ENCODE measurements at regions not wholly inside any gene's neighbourhood (a gene's known extent, or its start where the extent isn't known, plus 50 kb on each side); places are given as distances from the start of the nearest gene placed in this dataset.

DNA sequence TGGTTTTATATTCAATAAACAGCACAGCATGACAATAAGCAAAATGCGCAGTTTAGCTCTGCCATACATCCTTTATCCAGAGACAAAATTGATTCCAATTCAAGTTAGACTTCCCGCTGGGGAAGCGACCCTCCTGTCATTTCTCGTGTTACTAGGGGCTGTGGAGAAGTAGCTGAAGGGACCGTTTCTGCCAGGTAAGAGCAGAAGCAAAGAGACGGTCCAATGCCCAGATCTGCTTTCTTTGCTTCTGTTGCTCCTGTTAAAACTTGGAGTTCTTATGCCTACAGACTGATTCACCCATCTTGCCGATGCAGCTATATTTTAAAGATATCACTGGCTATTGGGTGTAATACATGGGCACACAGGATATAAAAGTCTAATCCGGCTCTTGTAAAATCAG, 156.8 kb upstream of the AVPR1A start:
- no peak for ATAC-seq
- H3K4me1 ChIP-seq = peaks cover 0 to 29% (median 0%) of the 10 kb centered on the region in 12 donors
- H3K9me3 ChIP-seq = peaks cover 0 to 17% (median 10%) of the 10 kb centered on the region in 12 donors
- WGBS, 4 donors = 81 to 85% (median 84%) methylated on average over 8 of the region's 8 CpGs
- intact Hi-C loops (cut with DNase I) = loop anchor here in 1 of 10 donors (10.0 kb wide), 1 partner anchor 153 kb away; the partner anchor contains the start of gene AVPR1A
- TF ChIP-seq POLR2A (IDR thresholded peaks at IDR 0.05) = no peak
- TF ChIP-seq, protein P1, sequence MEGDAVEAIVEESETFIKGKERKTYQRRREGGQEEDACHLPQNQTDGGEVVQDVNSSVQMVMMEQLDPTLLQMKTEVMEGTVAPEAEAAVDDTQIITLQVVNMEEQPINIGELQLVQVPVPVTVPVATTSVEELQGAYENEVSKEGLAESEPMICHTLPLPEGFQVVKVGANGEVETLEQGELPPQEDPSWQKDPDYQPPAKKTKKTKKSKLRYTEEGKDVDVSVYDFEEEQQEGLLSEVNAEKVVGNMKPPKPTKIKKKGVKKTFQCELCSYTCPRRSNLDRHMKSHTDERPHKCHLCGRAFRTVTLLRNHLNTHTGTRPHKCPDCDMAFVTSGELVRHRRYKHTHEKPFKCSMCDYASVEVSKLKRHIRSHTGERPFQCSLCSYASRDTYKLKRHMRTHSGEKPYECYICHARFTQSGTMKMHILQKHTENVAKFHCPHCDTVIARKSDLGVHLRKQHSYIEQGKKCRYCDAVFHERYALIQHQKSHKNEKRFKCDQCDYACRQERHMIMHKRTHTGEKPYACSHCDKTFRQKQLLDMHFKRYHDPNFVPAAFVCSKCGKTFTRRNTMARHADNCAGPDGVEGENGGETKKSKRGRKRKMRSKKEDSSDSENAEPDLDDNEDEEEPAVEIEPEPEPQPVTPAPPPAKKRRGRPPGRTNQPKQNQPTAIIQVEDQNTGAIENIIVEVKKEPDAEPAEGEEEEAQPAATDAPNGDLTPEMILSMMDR (IDR thresholded peaks at IDR 0.05) = no peak
- no peak overlapping the region for H3K27ac ChIP-seq
- H3K27me3 ChIP-seq = no peaks in the 10 kb centered on the region
- no peak for DNase-seq
- H3K4me3 ChIP-seq = no peak overlapping the region
- no peaks in the 10 kb centered on the region for H3K36me3 ChIP-seq

- WGBS, 4 donors = 71 to 82% (median 78%) methylated on average over 14 of the region's 14 CpGs
- Histone ChIP-seq H3K4me1 (peaks cover 0 to 29% (median 0%) of the 10 kb centered on the region in 12 donors), H3K27me3 (no peaks in the 10 kb centered on the region), H3K9me3 (peaks cover 0 to 16% (median 10%) of the 10 kb centered on the region in 12 donors), H3K36me3 (no peaks in the 10 kb centered on the region), H3K4me3 (no peak overlapping the region), H3K27ac (peak overlapping the region in 7 of 12 donors; percentile 5 to 57 (median 33))
- ATAC-seq (peak in 2 of 4 donors; percentile 67 to 68), DNase-seq (peak in 1 of 5 donors; percentile 23)
- intact Hi-C loops (cut with DNase I) = loop anchor here in 1 of 10 donors (10.0 kb wide), 1 partner anchor 151 kb away; the partner anchor contains the start of gene AVPR1A
- no peak for TF ChIP-seq POLR2A (IDR thresholded peaks at IDR 0.05)
- TF ChIP-seq, protein P1 (IDR thresholded peaks at IDR 0.05) = no peak
Measured at GRCh38 chr12:63305901-63306875, 155.2 kb upstream of the AVPR1A start.

DNA sequence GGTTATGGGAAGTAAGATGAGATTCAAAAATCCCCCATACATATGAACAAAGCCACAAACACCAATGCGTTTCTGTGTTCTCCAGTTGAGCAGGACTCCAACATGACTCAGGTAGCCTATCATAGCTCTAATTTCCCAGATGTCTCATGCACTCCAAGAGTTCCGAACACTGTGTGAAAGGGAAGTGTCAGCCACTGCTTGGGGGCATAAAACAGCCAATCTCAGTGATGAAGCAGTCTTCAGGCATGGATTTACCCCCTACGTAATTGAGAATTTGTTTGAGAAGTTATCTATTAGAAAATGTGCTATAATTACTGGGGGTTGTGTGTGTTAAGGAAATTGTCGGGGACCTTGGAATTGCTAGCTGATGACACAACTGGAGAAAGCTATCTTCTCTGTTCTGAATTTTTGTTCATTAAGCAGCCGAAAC, 153.9 kb upstream of the AVPR1A start:
- peaks cover 0 to 5% (median 0%) of the 10 kb centered on the region in 12 donors for H3K9me3 ChIP-seq
- intact Hi-C loops (cut with DNase I) = loop anchor here in 1 of 10 donors (10.0 kb wide), 1 partner anchor 150 kb away; the partner anchor contains the start of gene AVPR1A
- H3K27ac ChIP-seq = no peak overlapping the region
- H3K4me3 ChIP-seq = no peak overlapping the region
- no peaks in the 10 kb centered on the region for H3K36me3 ChIP-seq
- no peak for TF ChIP-seq POLR2A (IDR thresholded peaks at IDR 0.05)
- TF ChIP-seq, protein P1 (IDR thresholded peaks at IDR 0.05) = no peak
- no peak for ATAC-seq
- H3K27me3 ChIP-seq = no peaks in the 10 kb centered on the region
- H3K4me1 ChIP-seq = peaks cover 0 to 29% (median 0%) of the 10 kb centered on the region in 12 donors
- 72 to 75% (median 73%) methylated on average over 5 of the region's 5 CpGs for WGBS, 4 donors
- no peak for DNase-seq
